CD14-positive monocyte (primary cell): ENCODE measurements at regions not wholly inside any gene's neighbourhood (a gene's known extent, or its start where the extent isn't known, plus 50 kb on each side); places are given as distances from the start of the nearest gene placed in this dataset.

Experiments
- DNase-seq, 3 donors: peaks; one replicate each; pipeline ENCODE4 v3.0.0-alpha.2; 2011 to 2022
- H2AFZ ChIP-seq: 2 replicates; pipeline ENCODE4 v1.6.0; 2012; ENCODE audit warnings: mild to moderate bottlenecking, low read depth, low read length, inconsistent platforms; ENCODE audit not compliant: insufficient read depth, poor library complexity, severe bottlenecking
- H3K27ac ChIP-seq, 2 donors: 1 replicate in 1 of 2; 2 replicates in 1 of 2; pipeline ENCODE4 v1.5.1; 2012 to 2013; ENCODE audit warnings: low read length in 2 of 2, control low read depth in 1 of 2, inconsistent platforms in 1 of 2, low read depth in 1 of 2, mild to moderate bottlenecking in 1 of 2
- H3K27me3 ChIP-seq, 2 donors: one replicate each; pipeline versions ENCODE4 v1.6.0 to v1.6.1; 2011 to 2013; ENCODE audit warnings: low read length in 2 of 2; ENCODE audit not compliant: control insufficient read depth in 2 of 2, insufficient read depth in 2 of 2
- H3K36me3 ChIP-seq, 2 donors: replicated peaks in 1 of 2; 1 replicate in 1 of 2; 2 replicates in 1 of 2; pipeline versions ENCODE4 v1.5.1 to v1.6.1; 2012 to 2013; ENCODE audit warnings: low read length in 2 of 2, control low read depth in 1 of 2, inconsistent platforms in 1 of 2, mild to moderate bottlenecking in 1 of 2; ENCODE audit not compliant: insufficient read depth in 2 of 2, control insufficient read depth in 1 of 2
- H3K4me1 ChIP-seq, 2 donors: 1 replicate in 1 of 2; 2 replicates in 1 of 2; pipeline versions ENCODE4 v1.5.1 to v1.6.1; 2012 to 2013; ENCODE audit warnings: low read length in 2 of 2, control low read depth in 1 of 2, inconsistent platforms in 1 of 2, mild to moderate bottlenecking in 1 of 2, moderate library complexity in 1 of 2; ENCODE audit not compliant: insufficient read depth in 2 of 2, control insufficient read depth in 1 of 2
- H3K4me2 ChIP-seq: replicated peaks from 2 replicates; pipeline ENCODE3; 2012; ENCODE audit warnings: low read length, moderate library complexity, mild to moderate bottlenecking; ENCODE audit not compliant: poor library complexity, severe bottlenecking; ENCODE audit errors: extremely low read depth
- H3K4me3 ChIP-seq, 3 experiments: fragments of 200-600 bp in 1 of 3; sonication (generic) in 1 of 3; replicated peaks in 1 of 3; 1 replicate in 2 of 3; 2 replicates in 1 of 3; pipeline ENCODE4 v1.5.1; 2011 to 2013; ENCODE audit warnings: low read length in 3 of 3, mild to moderate bottlenecking in 3 of 3, control low read depth in 2 of 3, low read depth in 2 of 3, inconsistent platforms in 1 of 3, moderate library complexity in 1 of 3
- H3K79me2 ChIP-seq: 2 replicates; pipeline ENCODE4 v1.6.0; 2012; ENCODE audit warnings: mild to moderate bottlenecking, control low read depth, inconsistent platforms, low read length, moderate library complexity; ENCODE audit not compliant: insufficient read depth
- H3K9ac ChIP-seq: 2 replicates; pipeline ENCODE4 v1.6.0; 2017; ENCODE audit warnings: low read length, mild to moderate bottlenecking; ENCODE audit not compliant: insufficient read depth, poor library complexity, severe bottlenecking
- H3K9me3 ChIP-seq, 2 donors: replicated peaks in 1 of 2; 1 replicate in 1 of 2; 2 replicates in 1 of 2; pipeline versions ENCODE4 v1.5.1 to v1.6.1; 2012 to 2013; ENCODE audit warnings: low read length in 2 of 2, control low read depth in 1 of 2; ENCODE audit not compliant: control insufficient read depth in 1 of 2, insufficient read depth in 1 of 2
- H4K20me1 ChIP-seq: 2 replicates; pipeline ENCODE4 v1.6.0; 2012; ENCODE audit warnings: mild to moderate bottlenecking, low read length, control low read depth, moderate library complexity; ENCODE audit not compliant: insufficient read depth
- H3K27ac Mint-ChIP-seq, 7 donors: one replicate each; pipeline ENCODE4 v1.8.0; 2020; ENCODE audit warnings: mild to moderate bottlenecking in 7 of 7, mixed read lengths in 7 of 7, moderate library complexity in 6 of 7, inconsistent platforms in 2 of 7
- H3K27me3 Mint-ChIP-seq, 3 donors: one replicate each; pipeline ENCODE4 v1.8.0; 2021 to 2022; ENCODE audit warnings: low read depth in 3 of 3, mild to moderate bottlenecking in 3 of 3, mixed read lengths in 3 of 3, moderate library complexity in 3 of 3, inconsistent platforms in 1 of 3
- H3K36me3 Mint-ChIP-seq, 2 donors: one replicate each; pipeline ENCODE4 v1.8.0; 2020; ENCODE audit warnings: mixed read lengths in 2 of 2, inconsistent platforms in 1 of 2, mild to moderate bottlenecking in 1 of 2
- H3K4me1 Mint-ChIP-seq: one replicate; pipeline ENCODE4 v1.8.0; 2020; ENCODE audit warnings: mild to moderate bottlenecking, mixed read lengths
- H3K4me3 Mint-ChIP-seq, 2 donors: one replicate each; pipeline ENCODE4 v1.8.0; 2020; ENCODE audit warnings: mild to moderate bottlenecking in 2 of 2, mixed read lengths in 2 of 2, moderate library complexity in 1 of 2
- H3K9me3 Mint-ChIP-seq, 7 donors: one replicate each; pipeline ENCODE4 v1.8.0; 2020 to 2022; ENCODE audit warnings: mixed read lengths in 7 of 7, mild to moderate bottlenecking in 6 of 7, moderate library complexity in 6 of 7, inconsistent platforms in 2 of 7
- CTCF ChIP-seq: fragments of 200-600 bp; IDR thresholded peaks from one replicate; pipeline ENCODE4 v1.8.0; 2022; ENCODE audit warnings: antibody characterized with exemption, mild to moderate bottlenecking
- WGBS: methylation state at CpG from one replicate; pipeline ENCODE4 v1.1.5; 2013; ENCODE audit warnings: missing lambda C conversion rate; ENCODE audit not compliant: insufficient coverage; 5-methylcytosine and 5-hydroxymethylcytosine counted together
- intact Hi-C, 2 donors: fragments of 100-400 bp; cut with micrococcal nuclease; formaldehyde crosslinking; loops; one replicate each; pipeline versions ENCODE4 v1.15.0 to v1.15.1; 2023

GRCh38 chr6:50945789-50946188 lies 127.1 kb downstream of the TFAP2B start:
- no CpG with 5 or more reads among the region's 2 CpGs for WGBS
- Mint-ChIP-seq H3K4me1 (no peaks in the 10 kb centered on the region), H3K36me3 (no peaks in the 10 kb centered on the region), H3K27me3 (peaks cover 0 to 1% (median 0%) of the 10 kb centered on the region in 3 donors), H3K27ac (no peak overlapping the region), H3K9me3 (peaks cover 0 to 2% (median 0%) of the 10 kb centered on the region in 7 donors), H3K4me3 (no peak overlapping the region)
- Histone ChIP-seq H3K27ac (no peak overlapping the region), H3K27me3 (no peaks in the 10 kb centered on the region), H3K4me2 (no peak overlapping the region), H3K79me2 (no peaks in the 10 kb centered on the region), H3K4me1 (no peaks in the 10 kb centered on the region), H3K9ac (no peak overlapping the region), H3K9me3 (no peaks in the 10 kb centered on the region), H3K36me3 (no peaks in the 10 kb centered on the region), H3K4me3 (no peak overlapping the region), H2AFZ (no peak overlapping the region), H4K20me1 (no peaks in the 10 kb centered on the region)
- DNase-seq = no peak
- intact Hi-C loops = no loop called here
- TF ChIP-seq CTCF = no peak

DNA sequence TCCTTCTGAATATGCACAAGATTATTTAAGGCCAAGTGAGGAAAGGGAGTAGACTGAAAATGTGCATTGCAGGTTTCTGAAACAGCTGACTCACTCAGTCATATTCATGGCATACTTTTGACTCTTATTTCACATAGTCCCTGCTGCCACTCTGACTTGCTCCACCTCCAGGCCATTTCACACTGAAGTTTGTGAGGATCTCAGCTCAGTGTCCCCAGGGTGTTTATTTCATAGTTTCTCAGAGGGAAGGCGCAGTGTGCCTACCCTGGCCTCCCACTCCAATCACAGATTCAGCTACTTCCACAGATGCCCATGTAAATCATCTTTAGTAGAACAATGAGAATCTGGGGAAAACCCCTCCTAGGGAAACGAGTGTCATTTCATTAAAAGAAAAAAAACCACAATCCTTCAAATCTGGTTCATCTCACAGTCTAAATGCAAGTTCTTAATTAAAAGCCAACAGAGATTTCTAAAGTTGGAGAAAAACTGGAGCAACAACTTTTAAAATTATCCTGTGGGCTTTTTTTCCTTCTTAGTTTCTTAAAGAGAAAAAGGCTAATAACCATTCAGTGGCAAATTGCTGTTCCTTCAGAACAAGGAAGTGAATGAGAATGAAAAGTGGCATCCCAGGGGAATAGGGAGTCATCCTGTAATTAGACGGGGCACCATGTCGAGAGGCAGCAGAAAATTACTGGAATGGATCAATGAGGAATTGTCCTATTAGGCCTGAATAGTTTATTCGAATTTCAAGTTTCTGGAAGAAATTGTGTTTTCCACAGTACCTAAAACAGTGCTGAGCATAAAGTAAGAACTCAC lies 133.6 kb downstream of the TFAP2B start:
- no peaks in the 10 kb centered on the region for H3K4me1 ChIP-seq
- no peak overlapping the region for H3K4me2 ChIP-seq
- no peak overlapping the region for H3K4me3 ChIP-seq
- intact Hi-C loops = no loop called here
- H3K27me3 ChIP-seq = no peaks in the 10 kb centered on the region
- DNase-seq = no peak
- no peaks in the 10 kb centered on the region for H4K20me1 ChIP-seq
- TF ChIP-seq CTCF = no peak
- H3K9me3 ChIP-seq = no peaks in the 10 kb centered on the region
- no peak overlapping the region for H2AFZ ChIP-seq
- no peaks in the 10 kb centered on the region for H3K79me2 ChIP-seq
- WGBS = 100% methylated on average over 1 of the region's 5 CpGs
- Mint-ChIP-seq H3K27me3 (peaks cover 0 to 3% (median 0%) of the 10 kb centered on the region in 3 donors), H3K9me3 (peaks cover 0 to 2% (median 0%) of the 10 kb centered on the region in 7 donors), H3K4me3 (no peak overlapping the region), H3K36me3 (no peaks in the 10 kb centered on the region), H3K4me1 (no peaks in the 10 kb centered on the region), H3K27ac (no peak overlapping the region)
- H3K36me3 ChIP-seq = no peaks in the 10 kb centered on the region
- H3K9ac ChIP-seq = no peak overlapping the region
- H3K27ac ChIP-seq = no peak overlapping the region
